GM12865 (cell line): ENCODE measurements at regions not wholly inside any gene's neighbourhood (a gene's known extent, or its start where the extent isn't known, plus 50 kb on each side); places are given as distances from the start of the nearest gene placed in this dataset.

ENCODE experiments used
- DNase-seq: peaks from one replicate; pipeline ENCODE4 v3.0.0; 2010; ENCODE audit warnings: low read depth
- H3K4me3 ChIP-seq: 2 replicates; pipeline ENCODE4 v1.5.1; 2011; ENCODE audit warnings: mild to moderate bottlenecking, low read depth, low read length, control low read depth
- CTCF ChIP-seq: IDR thresholded peaks from 2 replicates; pipeline ENCODE4 v1.5.1; 2011; ENCODE audit warnings: low read length, control low read depth, low read depth, inconsistent platforms; ENCODE audit not compliant: insufficient read depth; ENCODE audit errors: missing control alignments

- no peak for TF ChIP-seq CTCF
- H3K4me3 ChIP-seq: no peak overlapping the region
- no peak for DNase-seq
Observed at GRCh38 chr10:4622384-4622783, 203.6 kb upstream of the AKR1E2 start.

- no peak for TF ChIP-seq CTCF
- no peak overlapping the region for H3K4me3 ChIP-seq
- peak; percentile 16 for DNase-seq
Observed at GRCh38 chr10:4617589-4617988, 208.4 kb upstream of the AKR1E2 start.

- no peak for DNase-seq
- no peak for TF ChIP-seq CTCF
- no peak overlapping the region for H3K4me3 ChIP-seq
Observed at GRCh38 chr10:4615042-4615441, 211.0 kb upstream of the AKR1E2 start.

GRCh38 chr10:4609251-4609650, 216.8 kb upstream of the AKR1E2 start:
- H3K4me3 ChIP-seq: no peak overlapping the region
- TF ChIP-seq CTCF: no peak
- DNase-seq: no peak

GRCh38 chr10:4607681-4608080, 218.3 kb upstream of the AKR1E2 start:
- TF ChIP-seq CTCF: no peak
- no peak for DNase-seq
- H3K4me3 ChIP-seq: no peak overlapping the region

- TF ChIP-seq CTCF: no peak
- no peak for DNase-seq
- H3K4me3 ChIP-seq: no peak overlapping the region
Observed at GRCh38 chr10:4606856-4607636, 219.0 kb upstream of the AKR1E2 start.
